Esophagus muscularis mucosa (tissue), 4 donors: ENCODE measurements at regions not wholly inside any gene's neighbourhood (a gene's known extent, or its start where the extent isn't known, plus 50 kb on each side); places are given as distances from the start of the nearest gene placed in this dataset.

Experiments
- DNase-seq: peaks from one replicate; pipeline ENCODE4 v3.0.0-alpha.2; 2017; ENCODE audit errors: extremely low spot score
- H3K27ac ChIP-seq, 4 donors: fragments of 200-600 bp; sonication (generic); replicated peaks in 1 of 4; 1 replicate in 3 of 4; 2 replicates in 1 of 4; pipeline ENCODE4 v1.5.1; 2016 to 2019; ENCODE audit warnings: mild to moderate bottlenecking in 1 of 4
- H3K27me3 ChIP-seq, 4 donors: fragments of 200-600 bp; sonication (generic); one replicate each; pipeline versions ENCODE4 v1.5.1 to v1.6.0; 2016 to 2019
- H3K36me3 ChIP-seq, 4 donors: fragments of 200-600 bp; sonication (generic); one replicate each; pipeline ENCODE4 v1.5.1; 2016 to 2019
- H3K4me1 ChIP-seq, 4 donors: fragments of 200-600 bp; sonication (generic); one replicate each; pipeline ENCODE4 v1.5.1; 2016 to 2019
- H3K4me3 ChIP-seq, 4 donors: fragments of 200-600 bp; sonication (generic); 1 replicate in 2 of 4; 2 replicates in 2 of 4; pipeline ENCODE4 v1.5.1; 2016 to 2019; ENCODE audit warnings: mild to moderate bottlenecking in 4 of 4, moderate library complexity in 1 of 4
- H3K9me3 ChIP-seq, 4 donors: fragments of 200-600 bp; sonication (generic); 1 replicate in 3 of 4; 2 replicates in 1 of 4; pipeline ENCODE4 v1.5.1; 2016 to 2019
- CTCF ChIP-seq, 3 experiments: fragments of 200-600 bp in 2 of 3; fragments of 450-650 bp in 1 of 3; sonication (generic) in 2 of 3; IDR thresholded peaks; one replicate each; pipeline ENCODE4 v1.5.1; 2017 to 2019; ENCODE audit warnings: antibody characterized with exemption in 3 of 3, mild to moderate bottlenecking in 2 of 3, moderate library complexity in 1 of 3
- EP300 ChIP-seq: sonication (generic); formaldehyde crosslinking; IDR thresholded peaks from one replicate; pipeline ENCODE4 v1.6.1; 2017; ENCODE audit warnings: antibody characterized with exemption
- POLR2A ChIP-seq: fragments of 450-650 bp; IDR thresholded peaks from one replicate; pipeline ENCODE4 v1.6.1; 2017; ENCODE audit warnings: antibody characterized with exemption, moderate library complexity, mild to moderate bottlenecking, low read depth
- POLR2AphosphoS5 ChIP-seq, 2 donors: sonication (generic); formaldehyde crosslinking; IDR thresholded peaks; one replicate each; pipeline ENCODE4 v1.6.1; 2017; ENCODE audit warnings: antibody characterized with exemption in 2 of 2
- WGBS: methylation state at CpG from one replicate; pipeline ENCODE4 v1.1.5; 2018; 5-methylcytosine and 5-hydroxymethylcytosine counted together
- intact Hi-C: fragments of 100-400 bp; cut with DNase I; formaldehyde crosslinking; loops from one replicate; pipeline ENCODE4 v1.15.1; 2023

- no peaks in the 10 kb centered on the region for H3K36me3 ChIP-seq
Measured at GRCh38 chr6:141443668-141444289, 688.9 kb upstream of the GJE1 start.

GRCh38 chr6:141443032-141443431, 689.7 kb upstream of the GJE1 start:
- H3K27me3 ChIP-seq: no peaks in the 10 kb centered on the region
- TF ChIP-seq POLR2A (no peak), POLR2AphosphoS5 (IDR thresholded peaks at IDR 0.05) (no peak), EP300 (no peak), CTCF (IDR thresholded peaks at IDR 0.05) (no peak)
- H3K27ac ChIP-seq: no peak overlapping the region
- H3K9me3 ChIP-seq: no peaks in the 10 kb centered on the region
- no peaks in the 10 kb centered on the region for H3K36me3 ChIP-seq
- H3K4me1 ChIP-seq: no peaks in the 10 kb centered on the region
- 57% methylated on average over 2 of the region's 2 CpGs for WGBS
- no peak overlapping the region for H3K4me3 ChIP-seq
- intact Hi-C loops: no loop called here
- DNase-seq: no peak

More at GRCh38 chr6:141443668-141444289, 688.9 kb upstream of the GJE1 start:
- intact Hi-C loops: no loop called here
- WGBS: 84% methylated on average over 1 of the region's 1 CpG
- Histone ChIP-seq H3K27ac (no peak overlapping the region), H3K9me3 (no peaks in the 10 kb centered on the region), H3K4me1 (no peaks in the 10 kb centered on the region), H3K27me3 (no peaks in the 10 kb centered on the region), H3K4me3 (no peak overlapping the region)
- no peak for DNase-seq
- no peak for TF ChIP-seq POLR2A
- no peak for TF ChIP-seq CTCF (IDR thresholded peaks at IDR 0.05)
- no peak for TF ChIP-seq POLR2AphosphoS5 (IDR thresholded peaks at IDR 0.05)
- TF ChIP-seq EP300: no peak

- Histone ChIP-seq H3K27me3 (no peaks in the 10 kb centered on the region), H3K27ac (no peak overlapping the region), H3K9me3 (no peaks in the 10 kb centered on the region), H3K4me3 (no peak overlapping the region), H3K4me1 (no peaks in the 10 kb centered on the region), H3K36me3 (no peaks in the 10 kb centered on the region)
- intact Hi-C loops: no loop called here
- DNase-seq: no peak
- TF ChIP-seq POLR2A: no peak
- no peak for TF ChIP-seq EP300
- no peak for TF ChIP-seq CTCF (IDR thresholded peaks at IDR 0.05)
Measured at GRCh38 chr6:141439513-141439912, 693.2 kb upstream of the GJE1 start.

- H3K27me3 ChIP-seq: no peaks in the 10 kb centered on the region
- intact Hi-C loops: no loop called here
- H3K4me1 ChIP-seq: no peaks in the 10 kb centered on the region
- H3K36me3 ChIP-seq: no peaks in the 10 kb centered on the region
- H3K27ac ChIP-seq: no peak overlapping the region
- TF ChIP-seq POLR2A: no peak
- TF ChIP-seq CTCF (IDR thresholded peaks at IDR 0.05): no peak
- no peak for TF ChIP-seq POLR2AphosphoS5 (IDR thresholded peaks at IDR 0.05)
- no peak for TF ChIP-seq EP300
- H3K4me3 ChIP-seq: no peak overlapping the region
- no peaks in the 10 kb centered on the region for H3K9me3 ChIP-seq
- DNase-seq: no peak
Measured at GRCh38 chr6:141437685-141438084, 695.0 kb upstream of the GJE1 start.

GRCh38 chr6:141437011-141437410, 695.7 kb upstream of the GJE1 start:
- Histone ChIP-seq H3K4me1 (no peaks in the 10 kb centered on the region), H3K27ac (no peak overlapping the region), H3K9me3 (no peaks in the 10 kb centered on the region), H3K4me3 (no peak overlapping the region), H3K36me3 (no peaks in the 10 kb centered on the region), H3K27me3 (no peaks in the 10 kb centered on the region)
- WGBS: 41% methylated on average over 3 of the region's 3 CpGs
- DNase-seq: no peak
- TF ChIP-seq EP300 (no peak), POLR2A (no peak), POLR2AphosphoS5 (IDR thresholded peaks at IDR 0.05) (no peak), CTCF (IDR thresholded peaks at IDR 0.05) (no peak)
- intact Hi-C loops: no loop called here
